HG03135 (cell line): ENCODE measurements at regions not wholly inside any gene's neighbourhood (a gene's known extent, or its start where the extent isn't known, plus 50 kb on each side); places are given as distances from the start of the nearest gene placed in this dataset.

Experiments
- ATAC-seq: cut with Tn5 transposase; IDR thresholded peaks from one replicate; pipeline ENCODE4 v1.9.1; 2021; ENCODE audit warnings: mild to moderate bottlenecking, moderate library complexity; ENCODE audit not compliant: unreplicated experiment

GRCh38 chr1:34645109-34645688, 109.6 kb upstream of the GJB5 start:
- no peak for ATAC-seq

GRCh38 chr1:34645919-34646318, 108.9 kb upstream of the GJB5 start:
- no peak for ATAC-seq

GRCh38 chr1:34648501-34648900, 106.3 kb upstream of the GJB5 start:
- no peak for ATAC-seq

- no peak for ATAC-seq
Observed at GRCh38 chr1:34650090-34650489, 104.8 kb upstream of the GJB5 start.

GRCh38 chr1:34650800-34651199, 104.0 kb upstream of the GJB5 start:
- ATAC-seq = no peak

- no peak for ATAC-seq
Observed at GRCh38 chr1:34653110-34653509, 101.7 kb upstream of the GJB5 start.

- ATAC-seq = no peak
Observed at GRCh38 chr1:34655206-34655874, 99.5 kb upstream of the GJB5 start.

GRCh38 chr1:34655875-34656240, 99.0 kb upstream of the GJB5 start:
- no peak for ATAC-seq

- ATAC-seq = no peak
Observed at GRCh38 chr1:34656299-34656698, 98.5 kb upstream of the GJB5 start.

GRCh38 chr1:34656731-34657130, 98.1 kb upstream of the GJB5 start:
- ATAC-seq = no peak

- no peak for ATAC-seq
Observed at GRCh38 chr1:34657266-34657665, 97.6 kb upstream of the GJB5 start.

GRCh38 chr1:34657849-34658248, 97.0 kb upstream of the GJB5 start:
- ATAC-seq = no peak

- no peak for ATAC-seq
Observed at GRCh38 chr1:34663031-34663430, 91.8 kb upstream of the GJB5 start.

- ATAC-seq = no peak
Observed at GRCh38 chr1:34668063-34668462, 86.8 kb upstream of the GJB5 start.

- no peak for ATAC-seq
Observed at GRCh38 chr1:34670982-34671381, 83.9 kb upstream of the GJB5 start.

- ATAC-seq = no peak
Observed at GRCh38 chr1:34671887-34672286, 83.0 kb upstream of the GJB5 start.

- ATAC-seq = no peak
Observed at GRCh38 chr1:34681480-34682451, 73.1 kb upstream of the GJB5 start.

- no peak for ATAC-seq
Observed at GRCh38 chr1:34682452-34683223, 72.2 kb upstream of the GJB5 start.

GRCh38 chr1:34683616-34684015, 71.2 kb upstream of the GJB5 start:
- no peak for ATAC-seq

- no peak for ATAC-seq
Observed at GRCh38 chr1:34684266-34684665, 70.6 kb upstream of the GJB5 start.

GRCh38 chr1:34685225-34685624, 69.6 kb upstream of the GJB5 start:
- no peak for ATAC-seq
